GM19240 (cell line): ENCODE measurements at regions not wholly inside any gene's neighbourhood (a gene's known extent, or its start where the extent isn't known, plus 50 kb on each side); places are given as distances from the start of the nearest gene placed in this dataset.

Experiments used
- DNase-seq: peaks from one replicate; pipeline ENCODE4 v3.0.0; 2011; ENCODE audit warnings: low spot score; ENCODE audit not compliant: insufficient read length

DNA sequence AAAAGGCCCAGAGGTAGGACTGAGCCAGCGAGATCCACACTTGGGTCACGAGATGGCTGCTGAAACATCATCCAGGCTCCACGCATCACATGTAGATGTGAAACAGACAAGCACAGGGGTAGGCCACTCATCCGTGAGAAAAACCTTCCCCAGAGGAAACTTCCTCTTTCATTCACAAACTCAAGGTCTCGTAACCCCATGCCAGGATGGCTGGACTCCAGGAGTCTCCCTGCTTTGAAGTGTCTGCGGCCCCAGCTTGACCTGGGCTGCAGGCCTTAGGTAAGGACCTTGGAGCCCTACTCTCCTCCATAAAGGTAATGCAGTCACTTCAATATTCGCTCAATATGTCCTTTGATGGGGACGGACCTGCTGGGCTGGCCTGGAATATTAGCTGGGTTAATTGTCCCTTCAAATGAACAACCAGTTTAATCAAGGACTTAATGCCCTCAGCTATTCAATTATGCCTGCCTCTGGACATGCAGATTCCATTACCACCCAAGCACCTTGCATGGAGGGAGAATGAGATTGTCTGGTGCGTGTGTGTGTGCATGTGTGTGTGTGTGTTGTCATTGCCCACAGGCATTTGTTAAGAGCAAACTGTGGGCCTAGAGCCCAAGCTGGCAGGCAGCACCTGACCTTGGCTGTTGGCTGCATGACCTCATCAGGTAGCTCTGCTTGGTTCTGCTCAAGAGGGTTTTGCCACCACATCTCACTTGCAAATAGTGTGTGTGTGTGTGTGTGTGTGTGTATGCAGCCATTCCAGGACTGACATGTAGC, 186.9 kb upstream of the TLE3 start:
- DNase-seq = no peak

DNA sequence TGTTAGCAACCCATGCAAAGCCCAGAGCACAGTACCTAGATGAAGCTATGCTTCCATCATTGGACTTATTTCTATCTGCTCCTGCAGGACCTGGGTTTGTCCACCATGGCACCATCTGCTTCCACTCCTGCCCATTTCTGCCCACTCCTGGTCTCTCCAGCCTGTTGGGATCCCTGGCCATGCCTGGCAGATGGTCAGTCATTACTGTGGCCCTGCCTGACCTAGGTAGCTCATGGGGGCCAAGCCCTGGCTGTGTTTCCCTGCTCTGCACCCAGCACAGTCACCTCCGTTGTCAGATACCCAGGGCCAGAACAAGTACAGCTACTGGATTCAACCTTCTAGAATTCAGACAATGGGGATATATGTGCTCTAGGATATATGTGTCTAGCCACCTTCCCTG, 185.8 kb upstream of the TLE3 start:
- no peak for DNase-seq

DNA sequence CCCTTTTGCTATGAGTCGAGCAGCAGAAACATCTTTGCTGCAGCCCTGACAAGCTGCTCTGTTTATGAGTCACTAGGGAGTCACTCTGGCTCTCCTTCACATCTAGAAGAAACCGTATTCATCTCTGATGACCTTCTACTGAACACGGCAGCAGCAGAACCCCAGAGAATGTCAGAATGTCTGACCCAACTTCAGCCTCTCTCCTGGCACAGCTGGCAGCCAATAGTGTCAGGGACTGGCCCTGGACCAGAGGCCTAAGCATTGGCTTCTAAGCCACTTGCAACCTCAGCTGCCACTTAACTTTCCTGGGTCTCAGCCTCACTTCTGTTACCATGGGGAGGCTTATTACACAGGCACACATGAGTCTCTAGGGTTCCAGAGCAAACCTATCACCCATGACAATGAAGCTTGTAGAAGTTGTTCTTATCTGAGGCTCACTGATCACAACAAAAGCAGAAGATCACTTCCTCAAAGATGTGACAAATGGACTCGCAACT, 184.1 kb upstream of the TLE3 start:
- no peak for DNase-seq

DNA sequence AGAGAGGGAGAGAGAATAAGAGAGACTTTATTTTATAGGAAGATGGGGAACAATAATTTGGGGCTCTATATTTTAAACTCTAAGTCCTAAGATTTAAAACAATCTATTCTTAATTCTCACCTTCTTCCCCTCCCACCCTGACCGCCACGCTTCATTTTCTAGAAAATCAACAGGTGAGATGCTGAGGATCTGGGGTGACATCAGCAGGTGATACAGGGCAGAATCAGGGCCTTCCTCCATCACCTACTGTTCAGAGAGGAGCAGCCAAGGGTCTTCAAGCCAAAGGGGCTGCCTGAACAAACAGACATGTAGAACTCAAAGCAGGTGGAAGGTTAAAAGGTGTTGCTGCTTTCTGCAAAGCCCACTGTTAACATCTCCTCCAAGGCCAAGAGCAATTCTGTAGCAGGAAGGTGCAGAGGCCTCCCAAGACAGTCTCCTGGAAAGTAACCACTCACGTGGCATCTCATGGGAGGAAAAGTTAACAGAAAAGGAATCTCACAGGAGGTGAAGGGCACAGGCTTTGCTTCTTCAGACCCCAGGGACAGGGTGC, 183.6 kb upstream of the TLE3 start:
- DNase-seq = no peak

DNA sequence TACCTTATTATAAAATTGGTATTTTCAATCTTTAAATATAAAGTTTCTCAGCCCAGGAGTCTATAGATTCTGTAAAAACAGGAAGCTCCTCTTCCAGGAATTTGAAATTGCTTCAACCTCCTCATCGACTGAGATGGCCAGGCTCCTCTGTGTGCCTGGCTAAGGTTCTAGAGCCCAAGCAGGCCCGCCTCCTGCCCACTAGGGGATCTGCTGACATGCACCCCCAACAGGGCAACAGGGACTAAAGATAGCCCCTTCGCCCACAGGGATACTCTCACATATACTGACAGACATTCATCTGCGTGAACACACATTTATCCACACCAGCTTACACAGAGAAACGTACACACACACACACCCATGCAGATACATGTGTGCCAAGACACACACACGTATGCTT, 183.1 kb upstream of the TLE3 start:
- no peak for DNase-seq

DNA sequence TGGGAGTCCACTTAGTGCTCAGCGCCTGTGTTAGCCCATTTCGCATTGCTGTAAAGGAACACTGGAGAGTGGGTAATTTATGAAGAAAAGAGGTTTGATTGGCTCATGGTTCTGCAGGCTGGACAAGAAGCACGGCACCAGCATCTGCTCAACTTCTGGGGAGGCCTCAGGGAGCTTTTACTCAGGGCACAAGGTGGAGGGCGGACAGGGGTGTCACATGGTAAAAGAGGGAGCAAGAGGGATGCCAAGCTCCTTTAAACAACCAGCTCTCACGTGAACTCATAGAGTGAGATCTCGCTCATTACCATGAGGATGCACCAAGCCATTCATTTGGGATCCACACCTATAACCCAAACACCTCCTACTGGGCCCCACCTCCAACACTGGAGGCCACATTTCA, 181.4 kb upstream of the TLE3 start:
- no peak for DNase-seq

DNA sequence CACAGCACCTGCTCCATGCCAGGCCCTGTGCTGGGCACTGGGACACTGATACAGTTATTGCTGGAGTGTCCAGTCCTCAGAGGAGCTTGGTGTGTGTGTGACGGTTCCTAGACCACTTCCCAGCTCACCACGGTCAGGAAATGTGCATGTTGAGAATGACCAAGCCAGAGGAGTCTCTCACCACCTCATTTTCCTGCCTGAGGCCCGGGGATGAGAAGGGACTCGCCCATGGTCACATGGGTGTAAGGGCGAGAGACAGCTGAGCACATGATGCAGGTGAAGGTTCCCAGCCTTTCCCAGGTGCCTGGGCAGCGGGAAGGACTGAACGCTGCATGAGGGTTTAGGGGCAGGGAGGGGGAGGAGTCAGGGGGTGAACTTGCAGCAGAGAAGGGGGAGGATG, 180.9 kb upstream of the TLE3 start:
- DNase-seq = no peak

DNA sequence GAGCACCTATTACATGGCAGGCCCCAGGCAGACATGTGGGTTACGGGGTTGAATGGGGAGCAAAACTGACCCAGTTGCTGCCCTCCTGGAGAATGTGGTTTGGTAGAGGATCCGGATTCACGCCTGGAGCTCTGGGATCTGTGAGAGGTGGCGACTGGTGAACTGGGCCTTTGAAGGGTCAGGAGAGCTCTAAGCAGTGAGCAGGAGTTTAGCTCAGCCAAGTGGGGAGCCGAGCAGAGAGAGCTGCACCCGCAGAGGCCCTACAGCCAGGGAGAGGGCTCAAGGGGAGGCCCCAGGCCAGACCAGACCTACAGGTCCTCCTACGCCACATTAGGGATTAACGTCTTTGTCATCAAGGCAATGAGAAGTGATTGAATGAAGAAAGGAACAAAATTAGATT, 179.8 kb upstream of the TLE3 start:
- no peak for DNase-seq

DNA sequence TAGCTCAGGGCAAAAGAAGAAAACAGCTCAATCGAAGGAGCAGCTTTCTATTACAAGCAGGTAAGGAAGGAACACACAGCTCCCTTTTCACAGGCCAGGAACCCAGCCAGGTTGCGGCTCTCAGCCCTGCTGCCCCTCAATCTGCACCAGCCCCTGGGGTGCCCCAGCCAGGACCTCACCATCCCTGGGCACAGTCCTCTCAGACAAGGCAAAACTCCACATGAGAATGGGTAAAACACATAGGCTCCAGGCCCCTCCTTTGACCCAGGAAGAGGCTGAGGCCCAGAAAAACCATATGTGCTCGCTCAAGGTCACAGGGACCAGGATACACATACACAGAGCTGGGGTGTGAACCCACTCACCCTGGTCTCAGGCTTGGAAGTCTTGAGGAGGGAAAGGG, 178.7 kb upstream of the TLE3 start:
- DNase-seq = no peak

DNA sequence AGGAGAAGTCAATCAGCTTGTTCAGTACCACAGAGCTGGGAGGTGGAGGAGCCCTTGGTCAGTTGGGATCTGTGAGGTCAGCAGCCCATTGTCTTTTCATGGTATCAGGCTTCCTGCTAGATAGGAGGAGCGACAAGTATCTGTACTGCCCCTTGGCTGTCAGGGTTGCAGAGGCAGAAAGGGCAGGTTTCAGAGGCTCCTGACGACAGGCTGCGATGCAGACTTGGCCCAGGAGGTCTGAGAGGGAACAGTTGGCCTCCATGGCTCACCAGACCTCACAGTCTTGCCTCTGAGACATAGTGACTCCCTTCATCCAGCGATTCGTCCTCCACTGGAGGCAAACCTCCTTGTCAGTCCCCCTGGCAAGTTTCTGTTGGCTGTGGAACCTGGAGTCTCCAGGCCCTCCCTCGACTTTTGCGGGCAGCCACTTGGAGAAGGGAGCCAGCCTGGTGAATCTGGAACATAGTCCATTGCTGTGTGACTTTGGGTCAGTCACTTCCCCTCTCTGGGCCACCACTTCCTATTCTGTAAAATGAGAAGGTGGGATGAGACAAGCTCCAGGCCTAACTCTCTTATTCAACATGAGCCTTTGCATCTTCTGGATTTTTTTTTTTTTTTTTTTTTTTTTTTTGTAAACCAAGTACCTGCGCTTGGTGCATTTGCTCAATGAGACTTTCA, 177.9 kb upstream of the TLE3 start:
- no peak for DNase-seq

DNA sequence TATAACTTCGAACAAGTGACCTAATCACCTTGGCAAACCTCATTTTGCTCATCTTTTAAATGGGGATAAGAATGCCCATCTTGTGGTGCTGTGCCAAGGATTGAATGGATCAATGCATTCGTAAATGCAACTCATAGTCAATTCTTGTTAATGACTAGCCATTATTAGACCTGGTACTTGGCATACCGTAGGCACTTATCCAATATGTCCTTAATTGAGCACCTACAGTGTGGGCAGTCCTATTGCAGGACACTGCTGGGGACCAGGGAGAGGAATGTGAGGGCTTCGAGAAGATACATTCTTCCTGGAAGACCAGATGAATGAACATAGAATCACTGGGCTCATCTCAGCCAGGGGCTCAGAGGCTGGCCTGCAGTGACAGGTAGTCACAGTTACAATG, 177.2 kb upstream of the TLE3 start:
- DNase-seq = no peak

DNA sequence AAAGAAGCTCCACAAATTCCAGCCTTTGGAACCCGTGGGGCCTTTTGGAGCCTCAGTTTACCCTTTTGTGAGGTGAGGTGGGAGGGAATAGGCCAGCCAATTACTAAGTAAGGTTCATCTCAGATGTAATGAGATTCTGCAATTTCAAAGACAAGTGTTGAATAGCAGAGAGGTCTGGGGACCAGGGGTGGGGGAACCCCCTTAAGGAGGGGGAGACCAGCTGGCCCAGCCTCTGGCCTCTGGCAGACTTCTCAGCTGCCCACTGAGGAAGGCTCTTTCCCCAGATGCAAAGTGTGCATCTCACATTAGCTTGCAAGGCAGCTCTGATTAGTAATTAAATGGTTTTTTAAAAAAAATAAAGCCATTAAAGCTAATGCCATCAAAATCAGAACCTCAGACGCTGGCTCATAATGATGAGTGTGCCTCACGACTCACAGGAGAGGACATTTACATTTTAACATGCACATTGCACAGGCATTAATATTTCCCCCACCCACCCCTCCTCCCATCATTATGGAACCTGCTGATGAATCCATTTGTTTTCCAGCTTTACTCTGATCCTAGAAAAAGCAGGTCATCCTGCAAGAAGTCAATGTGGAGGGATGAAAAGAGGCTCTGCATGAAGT, 176.7 kb upstream of the TLE3 start:
- DNase-seq = no peak

DNA sequence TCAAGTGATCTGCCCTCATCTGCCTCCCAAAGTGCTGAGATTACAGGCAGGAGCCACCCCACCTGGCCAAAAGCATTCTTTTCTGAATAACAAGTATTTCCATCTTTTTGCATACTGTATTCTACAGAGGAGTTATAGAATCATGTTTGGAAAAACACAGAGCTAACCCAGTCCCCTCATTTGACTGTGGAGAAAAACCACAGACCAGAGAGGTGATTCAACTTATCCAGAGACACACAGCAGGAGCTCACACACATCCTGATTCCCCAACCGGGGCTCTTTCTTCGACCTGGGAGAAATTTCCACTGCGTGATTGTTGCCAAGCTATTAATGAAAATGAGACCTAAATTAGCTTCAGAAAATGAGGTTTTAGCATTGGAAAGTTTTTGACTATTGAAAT, 176.1 kb upstream of the TLE3 start:
- DNase-seq = no peak

DNA sequence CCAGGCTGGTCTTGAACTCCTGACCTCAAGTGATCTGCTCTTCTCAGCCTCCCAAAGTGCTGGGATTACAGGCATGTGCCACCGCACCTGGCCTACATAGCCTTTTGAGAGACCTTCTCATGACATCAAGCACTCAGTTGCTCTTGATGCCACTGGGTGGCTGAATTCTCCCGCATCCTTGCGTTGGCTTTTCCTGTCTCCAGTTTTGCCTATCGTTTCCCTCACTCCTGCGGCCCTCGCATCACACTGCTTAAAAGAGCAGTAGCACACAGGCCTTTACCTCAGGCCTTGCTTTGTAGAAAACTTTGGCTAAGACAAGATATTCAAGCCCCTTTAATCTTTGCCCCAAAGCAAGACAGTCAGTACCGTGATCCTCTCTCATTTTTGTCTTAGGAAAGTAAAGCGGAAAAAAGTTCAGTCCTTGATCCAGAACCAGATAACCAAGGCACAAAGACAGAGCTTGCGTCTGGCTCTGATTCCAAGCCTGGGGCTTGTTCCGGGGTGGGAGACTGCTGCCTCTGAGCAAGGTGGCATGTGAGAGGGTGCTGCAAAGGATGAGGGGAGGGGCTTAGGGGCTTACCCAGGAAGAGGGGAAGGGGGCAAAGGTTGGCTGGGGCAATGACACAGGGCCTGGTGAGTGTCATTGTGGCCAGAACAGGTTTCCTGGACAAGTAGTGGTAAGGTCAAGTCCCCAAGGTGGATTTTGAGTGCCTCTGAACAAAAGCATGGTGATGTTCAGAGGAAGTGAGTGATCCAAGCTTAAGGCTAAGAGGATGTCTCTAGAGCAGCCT, 175.0 kb upstream of the TLE3 start:
- no peak for DNase-seq

DNA sequence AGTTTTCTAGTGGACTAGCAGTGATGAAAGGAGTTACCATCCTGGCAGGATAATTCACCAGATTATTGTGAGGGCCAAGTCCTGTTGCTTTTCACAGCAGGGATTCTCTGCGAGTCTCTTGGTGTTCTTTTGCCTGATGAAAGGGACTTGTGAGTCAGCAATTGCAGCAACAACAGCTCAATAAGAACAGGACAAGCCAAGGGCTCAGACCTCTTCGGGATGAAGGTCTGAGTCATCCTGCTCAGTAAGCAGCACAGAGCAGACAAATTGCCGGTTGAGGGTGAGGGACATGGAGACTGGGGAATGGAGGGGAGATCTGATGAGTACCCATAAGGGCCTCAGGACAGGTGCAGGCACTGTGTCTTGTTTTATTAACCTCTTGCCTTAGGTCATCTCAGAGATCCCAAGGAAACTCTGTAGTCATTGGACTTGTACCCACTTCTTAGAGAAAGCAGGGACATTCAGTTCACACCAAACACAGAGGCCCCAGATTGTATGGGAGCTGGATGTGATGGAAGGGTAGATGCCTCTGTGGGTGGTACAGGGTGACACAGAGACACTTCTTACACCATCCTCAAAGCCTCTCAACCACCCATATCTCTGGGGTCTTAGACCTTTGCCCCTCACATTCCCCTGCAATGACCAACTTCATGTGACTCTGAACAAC, 173.8 kb upstream of the TLE3 start:
- no peak for DNase-seq

DNA sequence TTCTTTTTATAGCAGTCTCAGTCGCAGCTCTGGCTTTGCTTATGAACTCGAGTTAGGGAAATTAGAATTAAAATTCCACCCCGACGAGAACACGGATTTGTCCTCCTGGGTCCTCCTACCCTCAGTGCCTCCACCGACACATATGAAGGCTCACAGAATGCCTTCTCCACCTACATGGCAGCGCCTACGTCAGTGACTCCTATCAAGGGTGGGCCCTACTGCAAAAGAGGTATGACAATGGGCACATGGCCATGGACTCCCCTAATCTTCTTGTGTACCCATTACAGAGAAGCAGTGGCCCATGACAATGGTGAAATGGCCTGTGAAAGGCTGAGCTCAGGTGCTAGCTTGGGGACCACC, 173.0 kb upstream of the TLE3 start:
- DNase-seq = no peak

DNA sequence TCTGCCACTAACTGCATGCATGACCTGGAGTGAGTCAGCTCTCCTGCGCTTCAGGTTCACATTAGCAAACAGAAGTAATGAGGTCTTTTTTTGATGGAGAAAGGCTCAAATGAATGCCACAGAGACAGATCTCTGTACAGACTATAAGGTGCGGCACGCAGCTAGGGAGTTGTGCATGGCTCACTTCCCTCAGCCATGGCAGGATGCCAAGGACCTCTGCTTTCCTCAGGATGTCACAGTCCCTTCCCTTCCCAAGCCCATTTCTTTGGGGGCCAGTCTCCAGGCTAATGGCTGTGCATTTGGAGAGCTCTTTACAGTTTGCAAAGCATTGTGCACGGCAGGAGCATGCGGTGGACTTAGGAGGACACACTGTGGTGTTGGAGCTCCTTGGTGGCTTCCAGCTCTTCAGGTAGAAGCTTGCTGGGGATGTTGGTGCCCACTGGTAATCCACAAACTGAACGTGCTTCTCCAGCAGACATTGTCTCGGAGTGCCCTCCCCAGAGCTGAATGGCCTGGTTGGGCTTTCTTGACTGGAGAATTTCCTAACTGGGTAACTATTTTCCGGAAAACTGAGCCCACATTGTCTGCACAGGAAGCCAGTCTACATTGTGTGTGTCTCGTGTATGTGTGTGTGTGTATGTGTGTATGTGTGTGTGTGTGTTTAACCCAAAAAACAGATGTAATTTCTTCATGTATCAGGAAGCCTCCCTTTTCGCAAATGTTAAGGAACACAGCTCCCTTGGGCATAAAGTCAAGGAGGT, 172.5 kb upstream of the TLE3 start:
- DNase-seq = no peak

DNA sequence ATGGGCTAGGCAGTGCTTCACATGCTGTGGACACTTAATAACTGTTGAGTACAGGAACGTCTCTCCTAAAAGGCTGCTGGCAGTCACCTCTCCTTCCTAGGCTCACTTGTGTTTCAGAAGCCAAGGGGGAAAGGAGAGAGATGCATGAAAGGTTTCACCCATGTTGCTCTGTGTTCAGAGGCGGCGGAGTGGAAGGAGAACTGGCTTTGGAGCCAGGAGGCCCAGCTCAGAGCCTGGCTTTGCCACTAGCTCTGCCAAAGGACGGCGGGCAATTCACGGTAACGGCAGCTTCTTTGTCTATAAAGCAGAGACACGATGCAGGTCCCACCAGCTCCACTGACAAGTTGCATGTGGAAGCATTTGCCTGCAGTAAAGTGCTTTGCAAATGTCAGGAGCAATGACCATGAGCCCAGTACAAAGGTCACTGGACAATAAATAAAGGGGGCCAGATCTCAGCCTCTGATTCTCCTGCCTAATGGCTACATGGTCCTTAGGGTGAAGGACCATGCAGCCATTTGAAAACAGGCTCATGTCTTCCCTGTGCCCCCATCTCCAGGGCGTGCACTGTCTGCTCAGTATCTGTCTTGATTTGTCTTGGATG, 171.7 kb upstream of the TLE3 start:
- no peak for DNase-seq

DNA sequence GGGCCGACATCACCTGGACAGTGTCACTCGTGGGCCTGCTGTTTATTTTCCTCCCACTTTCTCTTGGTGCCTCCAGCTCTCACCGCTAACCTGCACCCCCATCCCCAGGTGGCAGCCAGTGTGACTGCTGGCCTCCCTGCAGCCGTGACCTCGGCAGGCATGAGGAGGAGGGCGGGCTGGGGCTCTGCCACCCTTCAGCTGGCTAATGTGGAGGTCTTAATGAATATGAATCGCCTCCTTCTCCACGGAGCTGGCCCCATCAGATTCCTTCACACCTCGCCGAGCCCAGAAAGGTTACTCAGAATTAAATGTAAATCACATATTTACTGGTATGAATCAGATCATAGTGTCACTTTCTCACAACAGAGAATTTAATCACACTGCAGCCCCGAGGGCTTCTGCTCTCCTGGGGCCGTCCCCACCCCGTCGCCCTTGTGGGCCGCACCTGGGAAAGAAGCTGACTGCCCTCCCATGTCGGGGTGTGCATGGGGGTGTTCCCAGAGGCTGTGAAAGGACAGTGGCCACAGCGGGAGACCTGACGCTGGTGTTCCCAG, 171.1 kb upstream of the TLE3 start:
- DNase-seq = no peak

DNA sequence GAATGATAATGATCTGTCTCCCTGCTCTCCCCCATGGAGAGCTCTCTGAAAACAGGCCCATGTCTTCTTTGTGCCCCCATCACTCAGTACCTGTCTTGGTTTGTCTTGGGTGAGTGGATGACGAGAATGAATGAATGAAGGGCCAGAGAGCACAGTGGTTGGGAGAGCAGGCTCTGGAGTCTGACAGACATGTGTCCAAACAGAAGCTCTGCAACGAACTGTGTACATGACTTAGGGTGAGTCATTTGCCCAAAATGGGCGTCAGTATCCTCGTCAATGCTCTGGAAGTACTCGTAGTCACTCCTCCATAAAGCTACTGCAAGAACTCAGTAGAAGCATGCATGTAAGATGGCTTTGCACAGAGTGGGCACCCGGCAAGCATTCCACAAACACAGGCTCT, 170.2 kb upstream of the TLE3 start:
- DNase-seq = no peak
